ENCODE measurements at regions not wholly inside any gene's neighbourhood (a gene's known extent, or its start where the extent isn't known, plus 50 kb on each side); places are given as distances from the start of the nearest gene placed in this dataset.
A peak's percentile ranks its signal among the peaks of the same experiment; 100 is the strongest.
"Not testable (repeated sequence)": the region's sequence is repeated elsewhere in the genome, so short reads cannot be mapped to it uniquely, and the experiment has no call there.

DNA sequence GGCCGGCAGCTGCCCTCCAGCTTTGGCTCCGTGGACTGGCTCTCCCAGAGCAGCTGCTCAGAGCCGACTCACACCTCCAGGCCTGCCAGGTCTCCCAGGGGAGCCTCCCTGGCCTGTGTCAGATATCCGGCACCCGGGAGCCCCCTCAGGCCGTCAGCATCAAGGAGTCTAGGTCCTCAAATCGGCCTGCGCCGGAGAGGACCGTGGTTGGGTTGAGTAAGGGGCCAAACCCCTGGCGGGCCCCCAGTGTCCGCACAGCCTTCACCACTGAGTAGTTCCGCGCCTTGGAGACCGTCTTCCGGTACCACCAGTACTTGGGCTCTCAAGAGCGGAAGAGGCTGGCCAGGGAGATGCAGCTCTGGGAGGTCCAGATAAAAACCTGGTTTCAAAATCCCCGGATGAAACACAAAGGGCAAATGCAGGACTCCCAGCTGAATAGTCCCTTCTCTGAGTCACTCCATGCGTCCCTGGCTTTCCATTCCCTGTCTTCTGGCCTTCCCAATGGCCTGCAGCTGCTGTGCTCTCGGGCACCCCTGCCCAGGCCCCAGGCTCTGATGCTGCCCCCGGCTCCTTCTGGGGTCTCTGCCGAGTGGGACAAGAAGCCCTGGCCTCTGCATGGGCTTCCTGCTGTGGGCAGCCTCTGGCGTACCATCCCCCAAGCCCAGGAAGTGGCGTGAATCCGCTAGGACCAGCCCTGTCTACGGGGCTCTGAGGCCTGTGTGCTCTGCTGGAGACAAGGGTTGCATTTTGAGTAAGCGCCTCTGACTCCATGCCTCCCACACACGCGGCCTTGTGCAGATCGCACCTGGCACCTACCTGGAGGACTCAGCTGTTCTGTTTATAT is 245.1 kb upstream of the ATXN7L3B start:
- no peak for DNase-seq

GRCh38 chr12:74293689-74294131 is 243.9 kb upstream of the ATXN7L3B start:
- DNase-seq, result no peak

GRCh38 chr12:74317078-74317601 is 220.5 kb upstream of the ATXN7L3B start:
- DNase-seq, result no peak

GRCh38 chr12:74317741-74318140 is 219.9 kb upstream of the ATXN7L3B start:
- no peak for DNase-seq

DNA sequence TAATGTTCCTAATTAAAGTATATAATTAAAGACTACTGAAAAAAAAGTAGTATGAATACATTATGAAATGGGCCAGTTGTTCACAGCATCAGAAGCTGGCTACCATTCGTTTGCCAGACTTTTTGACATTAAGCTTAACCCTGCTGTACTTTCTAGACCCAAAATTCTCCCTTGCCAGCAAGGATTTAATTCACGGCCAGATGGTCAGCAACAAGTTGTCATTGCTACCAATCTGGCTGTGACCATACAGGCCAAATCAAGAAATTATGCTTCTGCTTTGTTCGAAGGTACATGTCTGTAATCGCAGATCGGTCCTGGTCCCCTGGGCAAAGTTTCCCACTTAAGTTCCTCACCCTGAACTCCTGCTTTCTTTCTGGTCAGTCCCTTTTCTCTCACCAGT is 217.7 kb upstream of the ATXN7L3B start:
- DNase-seq, result no peak

- no peak for DNase-seq
These were observed 216.3 kb upstream of the ATXN7L3B start for GRCh38 chr12:74321381-74321780.

GRCh38 chr12:74322792-74323191 is 214.8 kb upstream of the ATXN7L3B start:
- no peak for DNase-seq

DNA sequence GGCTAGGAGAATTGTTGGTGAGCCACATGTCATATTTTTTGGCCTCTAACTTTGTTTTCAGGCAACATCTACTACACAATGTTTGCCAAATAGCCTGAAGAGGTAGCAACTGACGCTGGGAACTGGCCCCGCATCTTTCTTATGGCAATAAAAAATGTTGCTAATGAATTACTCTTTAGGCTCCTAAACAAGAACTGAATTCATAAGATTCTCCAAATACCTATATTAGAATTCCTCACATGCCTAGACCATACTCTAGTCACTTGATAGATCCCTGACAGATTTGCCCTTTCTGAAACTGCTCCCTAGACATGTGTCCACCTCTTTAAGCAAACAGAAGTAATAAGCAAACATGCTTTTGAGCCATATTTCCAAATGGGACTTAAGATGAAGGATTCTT is 209.0 kb upstream of the ATXN7L3B start:
- DNase-seq, result no peak

GRCh38 chr12:74334780-74335179 is 202.9 kb upstream of the ATXN7L3B start:
- no peak for DNase-seq

- DNase-seq, result no peak
These were observed 199.7 kb upstream of the ATXN7L3B start for GRCh38 chr12:74337951-74338350.

GRCh38 chr12:74339211-74339610 is 198.4 kb upstream of the ATXN7L3B start:
- no peak for DNase-seq

DNA sequence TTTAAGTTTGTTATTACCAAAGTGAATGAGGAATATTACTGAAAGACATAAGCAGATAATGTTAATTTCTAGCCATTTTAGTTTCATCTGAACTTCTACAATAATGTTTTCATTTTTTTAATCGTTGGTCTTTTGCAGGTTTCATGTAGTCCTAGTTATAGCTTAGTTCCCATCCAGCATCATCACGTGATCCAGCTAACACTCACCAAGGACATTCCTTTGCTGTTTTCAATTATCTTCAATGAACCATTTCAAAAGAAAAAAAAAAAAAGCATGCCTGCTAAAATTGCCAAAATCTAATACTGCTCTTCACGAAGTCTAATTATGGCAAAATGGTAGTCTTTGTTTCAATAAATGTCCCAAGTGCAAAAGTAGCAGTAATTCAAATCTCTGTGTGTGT is 187.7 kb upstream of the ATXN7L3B start:
- DNase-seq, result no peak

DNA sequence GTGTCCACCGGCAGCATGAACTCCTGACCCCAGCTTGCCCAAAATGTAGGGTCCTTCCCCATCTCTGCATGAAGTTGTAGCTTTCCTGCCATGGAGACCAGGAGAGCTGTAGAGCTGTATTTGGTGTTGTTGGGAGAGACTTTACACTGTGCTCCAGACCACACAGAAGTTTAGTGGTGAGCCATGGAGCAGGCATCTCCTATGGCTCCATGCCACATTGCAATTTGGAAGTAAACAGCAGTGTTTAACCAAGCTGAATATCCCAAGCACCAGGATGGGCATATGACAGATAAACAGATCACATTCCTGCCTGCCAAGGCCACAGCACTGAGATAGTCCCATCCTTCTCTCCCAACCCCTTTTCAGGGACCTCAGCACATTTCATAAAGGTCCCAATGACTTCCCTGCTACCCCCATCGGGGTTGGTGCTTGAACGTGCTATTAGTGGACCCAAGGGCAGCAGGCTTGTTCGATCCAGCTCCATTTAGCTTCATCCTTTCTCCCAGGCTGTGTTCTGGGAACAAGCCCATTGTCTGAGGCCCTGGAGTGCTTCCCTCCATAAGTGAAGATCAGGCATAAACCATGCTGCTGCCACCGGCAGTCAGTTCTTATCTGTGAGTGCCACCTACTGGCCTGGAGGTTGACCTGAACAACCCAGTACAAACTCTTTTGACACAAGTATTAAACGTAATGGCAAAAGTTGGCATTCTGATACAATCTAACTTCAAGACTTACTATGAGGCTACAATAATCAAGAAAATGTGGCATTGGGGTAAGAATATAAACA is 172.3 kb upstream of the ATXN7L3B start:
- DNase-seq, result peak; percentile 1

- no peak for DNase-seq
These were observed 166.9 kb upstream of the ATXN7L3B start for GRCh38 chr12:74370608-74371216.

GRCh38 chr12:74379114-74379513 is 158.5 kb upstream of the ATXN7L3B start:
- DNase-seq, result no peak

DNA sequence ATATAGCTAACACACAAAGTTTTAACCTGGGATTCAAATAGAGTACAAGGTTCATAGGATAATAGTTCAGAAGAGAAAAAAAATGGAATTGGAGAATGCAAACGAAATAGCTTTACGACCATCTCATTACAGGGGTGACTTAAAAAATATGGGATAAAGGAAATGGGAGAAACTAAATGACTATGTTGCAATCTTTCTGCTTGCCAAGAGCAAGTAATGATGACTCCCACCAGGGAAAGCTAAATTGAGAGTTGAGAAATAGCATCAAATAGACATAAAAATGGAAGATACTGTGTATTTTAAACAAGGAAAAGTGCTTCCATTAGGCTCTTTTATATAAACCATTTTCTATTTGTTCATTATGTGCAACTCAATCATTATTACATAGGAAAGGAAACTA is 155.7 kb upstream of the ATXN7L3B start:
- no peak for DNase-seq

- no peak for DNase-seq
These were observed 154.7 kb upstream of the ATXN7L3B start for GRCh38 chr12:74382983-74383382.

DNA sequence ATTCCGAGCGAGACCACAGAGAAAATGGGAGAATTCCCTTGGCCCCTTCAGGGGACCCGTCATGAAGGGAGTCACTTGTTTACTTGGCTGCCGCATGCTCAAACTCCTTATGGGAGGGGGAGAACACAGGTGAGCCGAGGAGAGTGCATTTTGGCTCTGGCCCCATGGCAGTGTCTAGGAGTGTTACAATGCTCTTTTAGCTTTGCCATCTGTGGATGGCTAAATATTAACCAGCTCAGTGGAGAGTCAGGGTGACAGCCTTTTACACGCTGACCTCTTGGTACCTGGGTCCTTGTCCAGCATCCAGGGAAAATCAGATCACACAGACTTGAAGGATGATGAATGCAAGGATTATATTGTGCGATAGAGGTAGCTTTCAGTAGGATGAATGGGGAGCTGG is 146.4 kb upstream of the ATXN7L3B start:
- no peak for DNase-seq

- DNase-seq, result no peak
These were observed 144.4 kb upstream of the ATXN7L3B start for GRCh38 chr12:74393272-74393671.

DNA sequence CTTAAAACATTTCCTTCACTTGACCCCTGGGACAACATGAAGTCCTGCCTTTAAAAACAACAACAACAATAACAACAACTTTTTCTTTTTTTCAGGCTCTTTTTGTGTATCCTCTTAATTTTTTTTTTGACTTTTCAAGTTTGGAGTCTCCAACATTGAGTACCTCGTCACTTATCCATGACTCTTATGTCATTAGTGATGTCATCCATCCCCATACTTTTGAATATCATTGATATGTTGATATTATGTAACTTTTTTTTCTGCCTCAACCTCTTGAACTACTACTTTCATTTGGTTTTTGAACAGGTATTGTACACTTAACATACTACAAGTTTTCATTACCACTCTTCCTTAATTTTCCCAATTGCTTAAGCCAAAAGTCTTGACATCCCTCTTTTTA is 143.0 kb upstream of the ATXN7L3B start:
- no peak for DNase-seq

DNA sequence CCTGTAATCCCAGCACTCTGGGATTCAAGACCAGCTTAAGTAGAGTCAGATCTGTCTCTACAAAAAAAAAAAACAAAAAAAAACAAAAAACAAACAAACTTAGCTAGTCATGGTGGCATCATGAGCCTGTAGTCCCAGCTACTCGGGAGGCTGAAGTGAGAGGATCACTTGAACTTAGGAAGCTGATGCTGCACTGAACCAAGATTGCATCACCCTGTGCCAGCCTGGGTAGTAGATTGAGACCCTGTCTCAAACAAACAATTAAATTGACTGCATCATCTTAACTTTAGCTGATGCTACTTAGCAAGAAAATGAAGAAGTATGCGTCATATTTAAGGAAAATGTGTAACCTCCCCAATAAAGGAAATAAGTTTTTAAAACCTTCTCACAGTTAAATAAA is 136.6 kb upstream of the ATXN7L3B start:
- no peak for DNase-seq

DNA sequence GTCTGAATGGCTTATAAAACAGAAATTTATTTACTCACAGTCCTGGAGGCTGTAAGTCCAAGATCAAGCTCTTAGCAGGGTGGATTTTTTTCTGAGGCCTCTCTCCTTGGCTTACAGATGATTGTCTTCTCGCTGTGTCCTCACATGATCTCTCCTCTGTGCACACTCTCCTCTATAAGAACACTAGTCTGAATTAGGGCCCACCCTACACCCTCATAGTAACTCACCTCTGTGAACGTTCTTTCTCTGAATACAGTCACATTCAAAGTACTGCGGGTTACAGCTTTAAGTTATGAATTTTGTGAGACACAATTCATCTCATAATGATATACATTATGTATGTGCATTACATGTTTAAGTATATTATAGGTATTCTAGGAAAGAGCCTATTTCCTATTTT is 135.7 kb upstream of the ATXN7L3B start:
- DNase-seq, result no peak

DNA sequence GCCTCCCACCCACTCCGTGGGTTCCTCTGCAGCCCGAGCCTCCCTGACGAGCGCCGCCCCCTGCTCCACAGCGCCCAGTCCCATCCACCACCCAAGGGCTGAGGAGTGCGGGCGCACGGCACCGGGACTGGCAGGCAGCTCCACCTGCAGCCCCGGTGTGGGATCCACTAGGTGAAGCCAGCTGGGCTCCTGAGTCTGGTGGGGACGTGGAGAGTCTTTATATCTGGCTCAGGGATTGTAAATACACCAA is 134.5 kb upstream of the ATXN7L3B start:
- DNase-seq, result not testable (repeated sequence)

All from inflammatory macrophage treated with lipopolysaccharide for 4 hours (primary cell).